Bronchial epithelial cell (primary cell): ENCODE measurements at regions not wholly inside any gene's neighbourhood (a gene's known extent, or its start where the extent isn't known, plus 50 kb on each side); places are given as distances from the start of the nearest gene placed in this dataset.

Experiments
- DNase-seq: peaks from one replicate; pipeline ENCODE4 v3.0.0-alpha.2; 2010; ENCODE audit warnings: low read depth
- FAIRE-seq: peaks from 2 replicates; lab custom pipeline; 2011; peaks lifted over from hg19 to GRCh38; lab: Jason Lieb, UNC
- H3K27me3 ChIP-seq: 2 replicates; pipeline ENCODE4 v1.5.1; 2011; ENCODE audit warnings: low read length; ENCODE audit not compliant: control insufficient read depth, insufficient read depth
- H3K36me3 ChIP-seq: 2 replicates; pipeline ENCODE4 v1.5.1; 2011; ENCODE audit warnings: low read length; ENCODE audit not compliant: control insufficient read depth, insufficient read depth
- H3K4me3 ChIP-seq: 2 replicates; pipeline ENCODE4 v1.5.1; 2011; ENCODE audit warnings: mild to moderate bottlenecking, low read depth, low read length, control low read depth
- TF ChIP-seq, protein P1 (sequence below): IDR thresholded peaks from 2 replicates; pipeline ENCODE4 v1.5.1; 2011; ENCODE audit warnings: mild to moderate bottlenecking, moderate library complexity, low read length, control low read depth, inconsistent platforms; ENCODE audit not compliant: insufficient read depth, severe bottlenecking

GRCh38 chr4:36394352-36394903 lies 113.0 kb downstream of the DTHD1 start:
- DNase-seq (peak; percentile 42), FAIRE-seq (no peak)
- H3K27me3 ChIP-seq = no peaks in the 10 kb centered on the region
- no peaks in the 10 kb centered on the region for H3K36me3 ChIP-seq
- TF ChIP-seq, protein P1, sequence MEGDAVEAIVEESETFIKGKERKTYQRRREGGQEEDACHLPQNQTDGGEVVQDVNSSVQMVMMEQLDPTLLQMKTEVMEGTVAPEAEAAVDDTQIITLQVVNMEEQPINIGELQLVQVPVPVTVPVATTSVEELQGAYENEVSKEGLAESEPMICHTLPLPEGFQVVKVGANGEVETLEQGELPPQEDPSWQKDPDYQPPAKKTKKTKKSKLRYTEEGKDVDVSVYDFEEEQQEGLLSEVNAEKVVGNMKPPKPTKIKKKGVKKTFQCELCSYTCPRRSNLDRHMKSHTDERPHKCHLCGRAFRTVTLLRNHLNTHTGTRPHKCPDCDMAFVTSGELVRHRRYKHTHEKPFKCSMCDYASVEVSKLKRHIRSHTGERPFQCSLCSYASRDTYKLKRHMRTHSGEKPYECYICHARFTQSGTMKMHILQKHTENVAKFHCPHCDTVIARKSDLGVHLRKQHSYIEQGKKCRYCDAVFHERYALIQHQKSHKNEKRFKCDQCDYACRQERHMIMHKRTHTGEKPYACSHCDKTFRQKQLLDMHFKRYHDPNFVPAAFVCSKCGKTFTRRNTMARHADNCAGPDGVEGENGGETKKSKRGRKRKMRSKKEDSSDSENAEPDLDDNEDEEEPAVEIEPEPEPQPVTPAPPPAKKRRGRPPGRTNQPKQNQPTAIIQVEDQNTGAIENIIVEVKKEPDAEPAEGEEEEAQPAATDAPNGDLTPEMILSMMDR = no peak
- H3K4me3 ChIP-seq = no peak overlapping the region

GRCh38 chr4:36399762-36400353 lies 118.4 kb downstream of the DTHD1 start:
- DNase-seq (peak; percentile 52), FAIRE-seq (no peak)
- H3K27me3 ChIP-seq = no peaks in the 10 kb centered on the region
- TF ChIP-seq, protein P1 = peak; percentile 65
- no peak overlapping the region for H3K4me3 ChIP-seq
- H3K36me3 ChIP-seq = no peaks in the 10 kb centered on the region

DNA sequence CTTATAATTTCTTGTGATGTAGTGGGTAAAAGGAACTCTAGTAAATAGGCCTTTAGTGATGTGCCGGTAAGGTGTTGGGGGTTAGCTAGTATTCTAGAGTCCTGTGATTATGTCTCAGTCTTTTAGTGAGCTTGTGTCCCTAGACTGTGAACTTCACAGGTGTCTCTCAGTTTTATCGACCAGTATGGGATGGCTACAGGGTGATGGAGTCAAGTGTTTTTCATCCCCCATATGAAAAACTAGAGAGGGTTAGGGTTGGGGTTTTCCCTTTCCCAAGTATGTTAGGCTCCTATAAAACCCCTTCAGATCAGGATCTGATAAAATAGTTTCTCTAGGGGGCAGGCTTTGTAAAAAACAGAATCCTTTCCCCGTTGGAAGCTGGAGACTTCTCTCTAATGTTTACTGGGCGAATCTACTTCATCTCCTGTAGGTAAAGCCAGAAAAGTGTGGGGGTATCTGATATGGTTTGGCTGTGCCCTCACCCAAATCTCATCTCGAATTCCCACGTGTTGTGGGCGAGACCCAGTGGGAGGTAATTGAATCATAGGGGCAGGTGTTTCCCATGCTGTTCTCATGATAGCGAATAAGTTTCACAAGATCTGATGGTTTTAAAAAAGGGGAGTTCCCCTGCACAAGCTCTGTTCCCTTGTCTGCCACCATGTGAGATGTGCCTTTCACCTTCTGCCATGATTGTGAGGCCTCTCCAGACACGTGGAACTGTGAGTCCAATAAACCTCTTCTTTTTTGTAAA lies 120.8 kb downstream of the DTHD1 start:
- Histone ChIP-seq H3K4me3 (no peak overlapping the region), H3K36me3 (no peaks in the 10 kb centered on the region), H3K27me3 (no peaks in the 10 kb centered on the region)
- DNase-seq = no peak
- no peak for FAIRE-seq
- TF ChIP-seq, protein P1 = no peak

GRCh38 chr4:36411338-36411737 lies 129.9 kb downstream of the DTHD1 start:
- Histone ChIP-seq H3K4me3 (no peak overlapping the region), H3K36me3 (no peaks in the 10 kb centered on the region), H3K27me3 (no peaks in the 10 kb centered on the region)
- TF ChIP-seq, protein P1 = no peak
- DNase-seq (no peak), FAIRE-seq (no peak)

- no peak for FAIRE-seq
These were observed 132.8 kb downstream of the DTHD1 start for GRCh38 chr4:36414248-36414647.

More at GRCh38 chr4:36414248-36414647, 132.8 kb downstream of the DTHD1 start:
- peak; percentile 31 for DNase-seq
- H3K36me3 ChIP-seq = no peaks in the 10 kb centered on the region
- TF ChIP-seq, protein P1 = peak; percentile 33
- H3K4me3 ChIP-seq = no peak overlapping the region
- no peaks in the 10 kb centered on the region for H3K27me3 ChIP-seq
